ENCODE measurements at regions not wholly inside any gene's neighbourhood (a gene's known extent, or its start where the extent isn't known, plus 50 kb on each side); places are given as distances from the start of the nearest gene placed in this dataset.
"Not testable (repeated sequence)": the region's sequence is repeated elsewhere in the genome, so short reads cannot be mapped to it uniquely, and the experiment has no call there.

GRCh38 chr9:65519018-65519417, 156.7 kb upstream of the ZNG1E start:
- TF ChIP-seq POLR2A, CTCF, POLR2AphosphoS5, EP300 (IDR thresholded peaks at IDR 0.05): not testable (repeated sequence)

All from gastroesophageal sphincter (tissue), 3 donors.